Uterus (tissue), 3 donors: ENCODE measurements at regions not wholly inside any gene's neighbourhood (a gene's known extent, or its start where the extent isn't known, plus 50 kb on each side); places are given as distances from the start of the nearest gene placed in this dataset.
A peak's percentile ranks its signal among the peaks of the same experiment; 100 is the strongest.

Experiments used
- DNase-seq, 2 donors: peaks; one replicate each; pipeline ENCODE4 v3.0.0-alpha.2; 2019 to 2020
- H3K27ac ChIP-seq, 2 donors: fragments of 200-600 bp; sonication (generic); 1 replicate in 1 of 2; 2 replicates in 1 of 2; pipeline ENCODE4 v1.5.1; 2016 to 2018
- H3K27me3 ChIP-seq, 2 donors: fragments of 200-600 bp; sonication (generic); one replicate each; pipeline ENCODE4 v1.5.1; 2018 to 2019; ENCODE audit warnings: control low read depth in 1 of 2
- H3K36me3 ChIP-seq, 2 donors: fragments of 200-600 bp; sonication (generic); one replicate each; pipeline ENCODE4 v1.5.1; 2019; ENCODE audit warnings: control low read depth in 1 of 2
- H3K4me1 ChIP-seq, 2 donors: fragments of 200-600 bp; sonication (generic); one replicate each; pipeline ENCODE4 v1.5.1; 2018 to 2019; ENCODE audit warnings: control low read depth in 1 of 2
- H3K4me3 ChIP-seq, 2 donors: fragments of 200-600 bp; sonication (generic); 1 replicate in 1 of 2; 2 replicates in 1 of 2; pipeline ENCODE4 v1.5.1; 2018 to 2019; ENCODE audit warnings: mild to moderate bottlenecking in 1 of 2
- H3K9me3 ChIP-seq, 2 donors: fragments of 200-600 bp; sonication (generic); one replicate each; pipeline ENCODE4 v1.5.1; 2019; ENCODE audit warnings: control low read depth in 1 of 2
- POLR2A ChIP-seq, 2 donors: fragments of 450-650 bp; IDR thresholded peaks; one replicate each; pipeline ENCODE4 v1.6.1; 2016; ENCODE audit warnings: antibody characterized with exemption in 2 of 2, mild to moderate bottlenecking in 1 of 2, moderate library complexity in 1 of 2
- intact Hi-C: fragments of 100-400 bp; cut with DNase I; formaldehyde crosslinking; loops from one replicate; pipeline ENCODE4 v1.15.1; 2023; ENCODE audit warnings: low total_unique reads
- TF ChIP-seq, protein P1 (sequence below), 4 experiments: fragments of 200-600 bp in 2 of 4; fragments of 450-650 bp in 2 of 4; sonication (generic) in 2 of 4; IDR thresholded peaks; one replicate each; pipeline ENCODE4 v1.5.1; 2016 to 2019; ENCODE audit warnings: antibody characterized with exemption in 4 of 4, mild to moderate bottlenecking in 2 of 4, moderate library complexity in 1 of 4
- donor health status: DM: yes; HTN: yes; CAD: no.

DNA sequence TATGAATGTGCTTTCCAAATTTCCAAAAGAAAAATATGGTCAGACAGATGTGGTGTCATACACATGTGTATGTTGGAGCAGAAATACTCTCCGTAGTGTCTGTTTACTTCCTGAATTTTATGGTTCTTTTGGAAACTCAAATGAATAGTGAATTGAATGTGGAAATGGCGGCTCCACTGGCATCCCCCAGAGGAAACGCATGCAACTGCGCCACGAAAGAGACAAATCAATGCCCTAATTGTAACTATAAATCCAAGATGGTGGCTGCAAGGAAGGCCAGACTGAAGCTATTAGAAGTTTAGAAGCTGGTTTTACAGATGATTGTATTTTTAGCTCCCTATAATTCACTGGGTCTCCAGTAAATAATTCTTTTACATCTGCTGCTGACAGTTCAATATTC, 246.7 kb downstream of the FGFR2 start:
- H3K36me3 ChIP-seq = no peaks in the 10 kb centered on the region
- intact Hi-C loops = no loop called here
- no peaks in the 10 kb centered on the region for H3K9me3 ChIP-seq
- H3K4me1 ChIP-seq = no peaks in the 10 kb centered on the region
- no peak overlapping the region for H3K27ac ChIP-seq
- no peak for DNase-seq
- H3K4me3 ChIP-seq = no peak overlapping the region
- TF ChIP-seq POLR2A (IDR thresholded peaks at IDR 0.05) = no peak
- TF ChIP-seq, protein P1, sequence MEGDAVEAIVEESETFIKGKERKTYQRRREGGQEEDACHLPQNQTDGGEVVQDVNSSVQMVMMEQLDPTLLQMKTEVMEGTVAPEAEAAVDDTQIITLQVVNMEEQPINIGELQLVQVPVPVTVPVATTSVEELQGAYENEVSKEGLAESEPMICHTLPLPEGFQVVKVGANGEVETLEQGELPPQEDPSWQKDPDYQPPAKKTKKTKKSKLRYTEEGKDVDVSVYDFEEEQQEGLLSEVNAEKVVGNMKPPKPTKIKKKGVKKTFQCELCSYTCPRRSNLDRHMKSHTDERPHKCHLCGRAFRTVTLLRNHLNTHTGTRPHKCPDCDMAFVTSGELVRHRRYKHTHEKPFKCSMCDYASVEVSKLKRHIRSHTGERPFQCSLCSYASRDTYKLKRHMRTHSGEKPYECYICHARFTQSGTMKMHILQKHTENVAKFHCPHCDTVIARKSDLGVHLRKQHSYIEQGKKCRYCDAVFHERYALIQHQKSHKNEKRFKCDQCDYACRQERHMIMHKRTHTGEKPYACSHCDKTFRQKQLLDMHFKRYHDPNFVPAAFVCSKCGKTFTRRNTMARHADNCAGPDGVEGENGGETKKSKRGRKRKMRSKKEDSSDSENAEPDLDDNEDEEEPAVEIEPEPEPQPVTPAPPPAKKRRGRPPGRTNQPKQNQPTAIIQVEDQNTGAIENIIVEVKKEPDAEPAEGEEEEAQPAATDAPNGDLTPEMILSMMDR (IDR thresholded peaks at IDR 0.05) = no peak
- no peaks in the 10 kb centered on the region for H3K27me3 ChIP-seq

DNA sequence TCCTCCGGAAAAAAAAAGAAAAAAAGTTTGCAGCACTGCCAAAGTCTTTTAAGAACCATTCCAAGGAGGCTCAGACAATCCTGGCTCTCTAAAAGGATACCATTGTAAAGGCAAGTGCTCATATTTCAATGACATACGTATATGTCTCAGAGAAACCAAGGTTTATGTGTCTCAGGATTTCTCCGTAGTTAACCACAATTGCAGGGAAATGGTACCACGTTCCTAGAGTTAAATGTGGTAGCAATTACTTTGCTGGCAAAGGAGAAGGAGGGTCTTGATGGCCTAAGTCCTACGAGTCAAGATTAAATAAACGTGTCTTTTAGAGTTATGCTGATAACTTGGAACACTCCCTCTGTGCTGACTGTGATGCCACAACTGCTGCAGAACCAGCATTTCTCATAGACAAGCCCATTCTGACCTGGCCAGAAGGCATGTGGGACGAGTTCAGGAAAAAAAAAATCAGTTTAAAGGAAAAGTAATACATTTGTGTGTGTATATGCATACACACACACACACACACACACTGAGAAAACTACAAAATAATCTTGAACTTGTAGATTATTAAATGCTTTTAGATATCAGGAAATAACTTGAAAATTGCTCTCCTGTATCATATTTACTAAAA, 245.9 kb downstream of the FGFR2 start:
- no peak for DNase-seq
- no peak for TF ChIP-seq POLR2A (IDR thresholded peaks at IDR 0.05)
- TF ChIP-seq, protein P1 (IDR thresholded peaks at IDR 0.05) = no peak
- no peak overlapping the region for H3K4me3 ChIP-seq
- H3K9me3 ChIP-seq = no peaks in the 10 kb centered on the region
- H3K36me3 ChIP-seq = no peaks in the 10 kb centered on the region
- H3K27me3 ChIP-seq = no peaks in the 10 kb centered on the region
- H3K4me1 ChIP-seq = no peaks in the 10 kb centered on the region
- peak overlapping the region in 1 of 2 donors; percentile 62 for H3K27ac ChIP-seq
- intact Hi-C loops = no loop called here

DNA sequence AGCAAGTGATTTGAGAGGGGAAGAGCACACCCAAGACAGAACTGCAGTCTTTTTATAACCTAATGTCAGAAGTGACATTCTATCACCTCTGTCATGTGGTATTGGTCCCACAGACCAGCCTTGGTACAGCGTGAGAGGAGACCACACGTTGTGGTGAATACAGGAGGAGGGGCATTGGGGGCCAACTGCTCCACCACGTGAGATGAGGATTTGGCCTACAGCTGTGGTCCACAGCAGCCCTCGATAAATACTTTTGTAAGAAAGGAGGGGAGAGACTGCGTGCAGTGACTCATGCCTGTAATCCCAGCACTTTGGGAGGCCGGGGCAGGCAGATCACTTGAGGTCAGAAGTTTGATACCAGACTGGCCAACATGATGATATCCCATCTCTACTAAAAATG, 243.1 kb downstream of the FGFR2 start:
- TF ChIP-seq, protein P1 (IDR thresholded peaks at IDR 0.05) = no peak
- TF ChIP-seq POLR2A (IDR thresholded peaks at IDR 0.05) = no peak
- no peak overlapping the region for H3K27ac ChIP-seq
- no peaks in the 10 kb centered on the region for H3K9me3 ChIP-seq
- H3K4me3 ChIP-seq = no peak overlapping the region
- H3K27me3 ChIP-seq = no peaks in the 10 kb centered on the region
- no peaks in the 10 kb centered on the region for H3K4me1 ChIP-seq
- intact Hi-C loops = no loop called here
- no peak for DNase-seq
- no peaks in the 10 kb centered on the region for H3K36me3 ChIP-seq

DNA sequence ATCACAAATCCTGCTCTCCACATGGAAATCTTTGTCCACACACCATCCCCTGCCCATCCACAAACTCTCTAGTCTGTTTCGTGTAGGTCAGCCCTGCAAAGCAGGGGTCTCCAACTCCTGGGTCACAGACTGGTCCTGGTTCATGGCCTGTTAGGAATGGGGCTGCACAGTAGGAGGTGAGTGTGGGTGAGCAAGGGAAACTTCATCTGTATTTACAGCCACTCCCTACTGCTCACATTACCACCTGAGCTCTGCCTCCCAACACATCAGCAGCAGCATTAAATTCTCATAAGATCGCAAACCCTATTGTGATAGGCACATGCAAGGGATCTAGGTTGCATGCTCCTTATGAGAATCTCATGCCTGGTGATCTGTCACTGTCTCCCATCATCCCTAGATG, 242.1 kb downstream of the FGFR2 start:
- Histone ChIP-seq H3K27me3 (no peaks in the 10 kb centered on the region), H3K36me3 (no peaks in the 10 kb centered on the region), H3K4me1 (no peaks in the 10 kb centered on the region), H3K9me3 (no peaks in the 10 kb centered on the region), H3K27ac (no peak overlapping the region), H3K4me3 (no peak overlapping the region)
- TF ChIP-seq, protein P1 (IDR thresholded peaks at IDR 0.05) = no peak
- no peak for TF ChIP-seq POLR2A (IDR thresholded peaks at IDR 0.05)
- no peak for DNase-seq
- intact Hi-C loops = no loop called here

DNA sequence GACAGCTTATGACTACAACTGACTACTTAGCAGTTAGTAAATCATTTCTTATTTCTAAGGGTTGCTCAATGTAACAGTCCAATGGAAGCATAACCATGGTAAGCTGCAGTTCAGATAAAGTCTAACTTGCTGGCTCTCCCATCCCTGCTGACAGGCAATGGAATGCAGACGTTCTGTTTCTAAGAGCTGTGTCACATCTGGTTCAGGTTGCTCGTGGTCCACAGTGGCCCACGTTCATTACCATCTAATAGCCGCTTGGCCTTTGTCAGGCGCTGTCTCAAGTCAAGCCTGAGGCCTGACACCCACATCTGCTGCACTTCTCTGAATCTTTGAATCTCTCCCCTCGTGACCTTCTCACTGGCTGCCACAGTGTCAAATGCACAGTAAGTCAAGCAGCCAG, 240.8 kb downstream of the FGFR2 start:
- no peaks in the 10 kb centered on the region for H3K4me1 ChIP-seq
- intact Hi-C loops = no loop called here
- H3K27me3 ChIP-seq = no peaks in the 10 kb centered on the region
- no peaks in the 10 kb centered on the region for H3K9me3 ChIP-seq
- H3K36me3 ChIP-seq = no peaks in the 10 kb centered on the region
- TF ChIP-seq, protein P1 (IDR thresholded peaks at IDR 0.05) = no peak
- no peak for TF ChIP-seq POLR2A (IDR thresholded peaks at IDR 0.05)
- H3K27ac ChIP-seq = no peak overlapping the region
- no peak overlapping the region for H3K4me3 ChIP-seq
- no peak for DNase-seq
